Lower lobe of right lung (tissue), 2 donors: ENCODE measurements at regions not wholly inside any gene's neighbourhood (a gene's known extent, or its start where the extent isn't known, plus 50 kb on each side); places are given as distances from the start of the nearest gene placed in this dataset.
"Not testable (repeated sequence)": the region's sequence is repeated elsewhere in the genome, so short reads cannot be mapped to it uniquely, and the experiment has no call there.

ENCODE experiments used
- ATAC-seq, 2 donors: fragments of 200-7000 bp; cut with Tn5 transposase; one replicate each; pipeline ENCODE4 v1.9.1; 2020 to 2022; ENCODE audit warnings: mild to moderate bottlenecking in 2 of 2, moderate library complexity in 2 of 2
- DNase-seq: peaks from one replicate; pipeline ENCODE4 v3.0.0-alpha.2; 2020
- H3K27ac ChIP-seq: fragments of 200-600 bp; one replicate; pipeline ENCODE4 v1.8.0; 2022
- H3K27me3 ChIP-seq: fragments of 200-600 bp; one replicate; pipeline ENCODE4 v1.8.0; 2022; ENCODE audit warnings: low read depth
- H3K36me3 ChIP-seq: fragments of 200-600 bp; one replicate; pipeline ENCODE4 v1.8.0; 2022; ENCODE audit warnings: mild to moderate bottlenecking
- H3K4me1 ChIP-seq: fragments of 200-600 bp; one replicate; pipeline ENCODE4 v1.8.0; 2022
- H3K4me3 ChIP-seq: fragments of 200-600 bp; one replicate; pipeline ENCODE4 v1.8.0; 2022; ENCODE audit warnings: mild to moderate bottlenecking
- H3K9me3 ChIP-seq: fragments of 200-600 bp; one replicate; pipeline ENCODE4 v1.8.0; 2022
- CTCF ChIP-seq: fragments of 200-600 bp; IDR thresholded peaks from one replicate; pipeline ENCODE4 v1.8.0; 2022; ENCODE audit warnings: antibody characterized with exemption, mild to moderate bottlenecking
- intact Hi-C: fragments of 100-400 bp; cut with DNase I; formaldehyde crosslinking; loops from one replicate; pipeline ENCODE4 v1.11.0; 2022
- donor health status: DM: no; HTN: yes; CAD: no; lungs with severe emphysema.

DNA sequence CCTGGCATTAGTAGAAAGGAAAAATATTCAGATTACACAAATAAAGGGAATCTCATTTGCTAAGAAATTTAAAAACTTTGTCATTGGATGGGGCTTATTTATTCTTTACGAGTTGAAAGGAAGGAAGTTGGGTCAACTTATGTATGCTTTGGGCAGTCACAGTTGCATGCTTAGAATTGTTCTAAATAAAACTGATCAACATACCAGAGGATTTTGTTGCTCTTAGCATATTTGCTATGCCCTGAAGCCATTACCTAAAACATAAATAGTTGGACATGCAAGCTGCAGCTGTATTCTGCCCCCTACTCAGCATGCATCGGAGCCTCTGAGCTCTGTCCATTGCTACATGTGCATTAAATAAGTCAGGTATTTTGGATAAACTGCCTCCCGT, 172.7 kb upstream of the MEF2C start:
- no peak overlapping the region for H3K4me3 ChIP-seq
- intact Hi-C loops: no loop called here
- H3K36me3 ChIP-seq: no peaks in the 10 kb centered on the region
- H3K4me1 ChIP-seq: no peaks in the 10 kb centered on the region
- DNase-seq (no peak), ATAC-seq (no peak)
- no peak overlapping the region for H3K27ac ChIP-seq
- peaks cover under 1% of the 10 kb centered on the region for H3K9me3 ChIP-seq
- H3K27me3 ChIP-seq: no peaks in the 10 kb centered on the region
- TF ChIP-seq CTCF: no peak

DNA sequence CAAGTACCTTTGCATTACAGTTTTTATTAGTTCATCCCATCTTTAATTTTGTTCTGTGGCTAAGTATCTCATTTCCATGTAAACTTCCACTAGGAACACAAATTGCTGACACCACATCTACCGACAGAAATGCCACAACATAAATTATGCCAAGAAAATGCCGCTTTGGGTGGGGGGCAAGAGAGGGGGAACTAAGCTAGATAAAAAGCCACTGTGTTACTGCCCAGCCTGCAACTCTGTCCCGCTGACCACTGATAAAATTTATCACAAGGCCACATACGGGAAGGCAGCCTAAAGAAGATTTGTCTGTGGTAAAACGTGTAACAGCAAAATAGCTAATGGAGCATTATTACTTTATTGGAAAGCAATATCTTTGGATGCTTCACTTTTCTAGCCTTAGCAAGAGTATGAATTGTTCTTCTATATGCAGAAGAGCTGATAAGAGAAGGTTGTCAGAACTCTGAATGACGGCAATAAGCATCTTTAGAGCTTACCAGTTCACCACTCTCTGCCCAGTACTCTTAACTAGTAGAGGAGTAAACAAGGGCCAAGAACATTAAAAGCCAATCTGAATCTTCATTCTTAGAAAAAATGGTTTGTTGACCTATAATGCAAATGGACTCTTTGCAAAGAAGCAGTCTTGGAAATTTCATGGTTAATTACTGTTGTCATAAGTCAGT, 172.2 kb upstream of the MEF2C start:
- intact Hi-C loops: no loop called here
- no peak overlapping the region for H3K4me3 ChIP-seq
- no peak overlapping the region for H3K27ac ChIP-seq
- H3K9me3 ChIP-seq: peaks cover 5% of the 10 kb centered on the region
- H3K36me3 ChIP-seq: no peaks in the 10 kb centered on the region
- DNase-seq (no peak), ATAC-seq (no peak)
- no peak for TF ChIP-seq CTCF
- H3K27me3 ChIP-seq: no peaks in the 10 kb centered on the region
- no peaks in the 10 kb centered on the region for H3K4me1 ChIP-seq

GRCh38 chr5:89053547-89053946, 170.6 kb upstream of the MEF2C start:
- no peaks in the 10 kb centered on the region for H3K27me3 ChIP-seq
- intact Hi-C loops: no loop called here
- no peaks in the 10 kb centered on the region for H3K36me3 ChIP-seq
- no peak overlapping the region for H3K27ac ChIP-seq
- no peak overlapping the region for H3K4me3 ChIP-seq
- no peak for ATAC-seq
- peaks cover 9% of the 10 kb centered on the region for H3K9me3 ChIP-seq
- H3K4me1 ChIP-seq: no peaks in the 10 kb centered on the region
- no peak for TF ChIP-seq CTCF
- no peak for DNase-seq

DNA sequence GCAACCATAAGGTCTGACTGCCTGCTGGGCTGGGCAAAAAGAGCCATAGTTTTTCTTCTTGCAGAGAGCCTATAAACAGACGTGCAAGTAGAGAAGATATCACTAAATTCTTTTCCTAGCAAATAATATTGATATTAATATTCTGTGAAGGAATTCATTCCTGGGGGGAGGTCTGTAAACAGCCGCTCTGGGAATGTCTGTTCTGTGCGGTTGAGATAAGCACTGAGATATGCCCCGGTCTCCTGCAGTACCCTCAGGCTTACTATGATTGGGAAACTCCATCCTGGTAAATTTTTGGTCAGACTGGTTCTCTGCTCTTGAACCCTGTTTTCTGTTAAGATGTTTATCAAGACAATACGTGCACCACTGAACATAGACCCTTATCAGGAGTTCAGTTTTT, 167.1 kb upstream of the MEF2C start:
- H3K9me3 ChIP-seq, H3K27me3 ChIP-seq, H3K27ac ChIP-seq, ATAC-seq, H3K36me3 ChIP-seq, intact Hi-C loops, H3K4me1 ChIP-seq, H3K4me3 ChIP-seq, DNase-seq: not testable (repeated sequence)

- ATAC-seq: no peak
- Histone ChIP-seq H3K27ac (no peak overlapping the region), H3K27me3 (no peaks in the 10 kb centered on the region), H3K4me1 (no peaks in the 10 kb centered on the region), H3K36me3 (no peaks in the 10 kb centered on the region), H3K9me3 (peaks cover 9% of the 10 kb centered on the region), H3K4me3 (no peak overlapping the region)
- no peak for DNase-seq
- intact Hi-C loops: no loop called here
- no peak for TF ChIP-seq CTCF
Observed at GRCh38 chr5:89047571-89047970, 164.6 kb upstream of the MEF2C start.

DNA sequence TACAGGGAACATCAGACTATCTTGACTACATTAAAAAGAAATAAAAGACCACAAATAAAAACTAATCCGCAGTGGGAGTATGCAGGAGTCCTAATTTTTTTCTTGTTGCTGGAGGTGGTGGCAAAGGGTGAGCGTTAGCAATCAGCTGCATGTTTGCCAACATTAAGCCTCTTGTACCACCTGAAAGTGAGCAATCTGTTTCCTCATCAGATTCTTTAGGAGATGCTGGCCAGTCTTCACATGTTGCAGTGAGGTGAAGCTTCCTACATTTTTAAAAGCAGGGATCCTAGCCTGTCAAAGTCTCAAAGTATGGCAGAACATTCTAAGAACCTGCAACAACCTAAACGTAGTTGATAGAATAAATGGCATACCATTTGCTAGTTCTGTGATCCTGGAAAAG, 162.2 kb upstream of the MEF2C start:
- Histone ChIP-seq H3K27ac (no peak overlapping the region), H3K4me3 (no peak overlapping the region), H3K27me3 (no peaks in the 10 kb centered on the region), H3K4me1 (no peaks in the 10 kb centered on the region), H3K36me3 (no peaks in the 10 kb centered on the region), H3K9me3 (peaks cover 4% of the 10 kb centered on the region)
- intact Hi-C loops: no loop called here
- no peak for TF ChIP-seq CTCF
- ATAC-seq (no peak), DNase-seq (no peak)
